IMR-90 (cell line): ENCODE measurements at regions not wholly inside any gene's neighbourhood (a gene's known extent, or its start where the extent isn't known, plus 50 kb on each side); places are given as distances from the start of the nearest gene placed in this dataset.

Experiments
- ATAC-seq: fragments of 200-7000 bp; cut with Tn5 transposase; 2 replicates; pipeline ENCODE4 v1.9.1; 2020; ENCODE audit warnings: low read depth, mild to moderate bottlenecking, moderate library complexity
- BruUV-seq: library from RNA; stranded (reverse); fragments of 400-500 nt; replicated peaks from 2 replicates; lab custom pipeline; 2021; lab: Mats Ljungman, UMichigan
- CTCF ChIA-PET: fragments of 300-600 bp; formaldehyde crosslinking; extraction: SDS; loops from one replicate; lab custom pipeline; 2021; ENCODE audit warnings: antibody characterized with exemption; lab: Yijun Ruan, JAX
- POLR2A ChIA-PET: fragments of 300-600 bp; sonication (Branson Sonifier 250); formaldehyde crosslinking; loops from one replicate; lab custom pipeline; 2022; ENCODE audit warnings: antibody characterized with exemption; ENCODE audit not compliant: unreplicated experiment; lab: Charles Lee
- DNase-seq: peaks from one replicate; pipeline ENCODE4 v3.0.0; 2013
- H2AFZ ChIP-seq: replicated peaks from 2 replicates; pipeline ENCODE3; 2013; ENCODE audit warnings: low read length, mild to moderate bottlenecking; ENCODE audit not compliant: poor library complexity
- H2AK5ac ChIP-seq: 2 replicates; pipeline ENCODE4 v1.6.1; 2013; ENCODE audit warnings: low read depth, low read length, inconsistent platforms
- H2AK9ac ChIP-seq: replicated peaks from 2 replicates; pipeline ENCODE3; 2013; ENCODE audit warnings: mild to moderate bottlenecking, low read depth, low read length, moderate library complexity; ENCODE audit not compliant: poor library complexity
- H2BK120ac ChIP-seq: 2 replicates; pipeline ENCODE4 v1.6.1; 2013; ENCODE audit warnings: low read depth, low read length, inconsistent platforms
- H2BK15ac ChIP-seq: 3 replicates; pipeline ENCODE4 v1.6.1; 2013; ENCODE audit warnings: low read depth, low read length, inconsistent platforms
- H2BK20ac ChIP-seq: 2 replicates; pipeline ENCODE4 v1.6.1; 2013; ENCODE audit warnings: low read depth, mild to moderate bottlenecking, inconsistent platforms, low read length, moderate library complexity
- H2BK5ac ChIP-seq: 2 replicates; pipeline ENCODE4 v1.6.1; 2013; ENCODE audit warnings: mild to moderate bottlenecking, low read depth, low read length, inconsistent platforms; ENCODE audit not compliant: poor library complexity, severe bottlenecking
- H3K14ac ChIP-seq: replicated peaks from 2 replicates; pipeline ENCODE4 v1.6.1; 2013; ENCODE audit warnings: low read depth, low read length, inconsistent platforms
- H3K18ac ChIP-seq: 2 replicates; pipeline ENCODE4 v1.6.1; 2013; ENCODE audit warnings: low read depth, low read length, control low read depth
- H3K23ac ChIP-seq: 2 replicates; pipeline ENCODE4 v1.6.1; 2013; ENCODE audit warnings: low read depth, low read length, inconsistent platforms
- H3K27ac ChIP-seq: 2 replicates; pipeline ENCODE4 v1.5.1; 2013; ENCODE audit warnings: mild to moderate bottlenecking, control low read depth, low read length; ENCODE audit not compliant: insufficient read depth
- H3K27me3 ChIP-seq: 2 replicates; pipeline ENCODE4 v1.6.1; 2013; ENCODE audit warnings: low read length; ENCODE audit not compliant: control insufficient read depth, insufficient read depth
- H3K36me3 ChIP-seq: 2 replicates; pipeline ENCODE4 v1.6.1; 2013; ENCODE audit warnings: low read length, mixed read lengths; ENCODE audit not compliant: control insufficient read depth, insufficient read depth
- H3K4ac ChIP-seq: 2 replicates; pipeline ENCODE4 v1.6.1; 2013; ENCODE audit warnings: low read depth, low read length, inconsistent platforms
- H3K4me1 ChIP-seq: 2 replicates; pipeline ENCODE4 v1.6.1; 2013; ENCODE audit warnings: low read length, mixed read lengths; ENCODE audit not compliant: control insufficient read depth, insufficient read depth
- H3K4me2 ChIP-seq: 2 replicates; pipeline ENCODE4 v1.6.1; 2013; ENCODE audit warnings: low read depth, mild to moderate bottlenecking, control low read depth, low read length, moderate library complexity
- H3K4me3 ChIP-seq: 2 replicates; pipeline ENCODE4 v1.5.1; 2013; ENCODE audit warnings: low read depth, mild to moderate bottlenecking, control low read depth, low read length, moderate library complexity; ENCODE audit not compliant: insufficient read depth
- H3K56ac ChIP-seq: 2 replicates; pipeline ENCODE4 v1.6.1; 2013; ENCODE audit warnings: low read length, inconsistent platforms; ENCODE audit not compliant: insufficient read depth; ENCODE audit errors: extremely low read depth
- H3K79me1 ChIP-seq, 2 experiments: 2 replicates each; pipeline ENCODE4 v1.6.1; 2013; ENCODE audit warnings: low read length in 2 of 2, inconsistent platforms in 1 of 2, low read depth in 1 of 2
- H3K9ac ChIP-seq: 2 replicates; pipeline ENCODE4 v1.6.1; 2013; ENCODE audit warnings: low read depth, low read length, control low read depth
- H3K9me1 ChIP-seq: 2 replicates; pipeline ENCODE4 v1.6.1; 2013; ENCODE audit warnings: low read length, inconsistent platforms; ENCODE audit not compliant: insufficient read depth
- H3K9me3 ChIP-seq: 2 replicates; pipeline ENCODE4 v1.6.1; 2013; ENCODE audit warnings: low read length; ENCODE audit not compliant: control insufficient read depth, insufficient read depth
- H4K20me1 ChIP-seq: 2 replicates; pipeline ENCODE4 v1.6.1; 2013; ENCODE audit warnings: low read length, inconsistent platforms; ENCODE audit not compliant: insufficient read depth
- H4K5ac ChIP-seq: 2 replicates; pipeline ENCODE4 v1.6.1; 2013; ENCODE audit warnings: mild to moderate bottlenecking, low read depth, low read length, control low read depth
- H4K8ac ChIP-seq, 2 experiments: 2 replicates each; pipeline ENCODE4 v1.6.1; 2013; ENCODE audit warnings: low read depth in 2 of 2, low read length in 2 of 2, control low read depth in 1 of 2, inconsistent platforms in 1 of 2
- H4K91ac ChIP-seq: 2 replicates; pipeline ENCODE4 v1.6.1; 2013; ENCODE audit warnings: low read depth, low read length, inconsistent platforms; ENCODE audit not compliant: insufficient read depth
- BHLHE40 ChIP-seq: fragments of 150-350 bp; IDR thresholded peaks from 2 replicates; pipeline ENCODE4 v1.6.1; 2016; ENCODE audit warnings: mild to moderate bottlenecking, low read depth, low read length
- CEBPB ChIP-seq: IDR thresholded peaks from 2 replicates; pipeline ENCODE4 v1.6.1; 2012; ENCODE audit warnings: low read depth, low read length, improper control_type of control experiment
- CHD1 ChIP-seq: IDR thresholded peaks from 2 replicates; pipeline ENCODE4 v1.6.1; 2012; ENCODE audit warnings: low read depth, low read length, improper control_type of control experiment
- CTCF ChIP-seq: conservative IDR thresholded peaks from 2 replicates; pipeline ENCODE4 v1.5.1; 2012; ENCODE audit warnings: mild to moderate bottlenecking, low read depth, low read length, improper control_type of control experiment
- ELK1 ChIP-seq: fragments of 150-350 bp; IDR thresholded peaks from 2 replicates; pipeline ENCODE4 v1.6.1; 2016; ENCODE audit warnings: low read depth, mild to moderate bottlenecking, low read length, moderate library complexity, borderline replicate concordance
- FOS ChIP-seq: fragments of 150-350 bp; IDR thresholded peaks from 2 replicates; pipeline ENCODE4 v1.6.1; 2016; ENCODE audit warnings: low read depth, low read length
- MAFK ChIP-seq: IDR thresholded peaks from 2 replicates; pipeline ENCODE4 v1.6.1; 2012; ENCODE audit warnings: low read depth, low read length, improper control_type of control experiment
- MAZ ChIP-seq: IDR thresholded peaks from 2 replicates; pipeline ENCODE4 v1.6.1; 2012; ENCODE audit warnings: low read depth, mild to moderate bottlenecking, low read length, improper control_type of control experiment, moderate library complexity, borderline replicate concordance
- MXI1 ChIP-seq: IDR thresholded peaks from 2 replicates; pipeline ENCODE4 v1.6.1; 2012; ENCODE audit warnings: low read depth, mild to moderate bottlenecking, low read length, moderate library complexity, borderline replicate concordance
- NFE2L2 ChIP-seq: fragments of 150-350 bp; IDR thresholded peaks from 2 replicates; pipeline ENCODE4 v1.6.1; 2016; ENCODE audit warnings: low read depth, mild to moderate bottlenecking, low read length
- POLR2A ChIP-seq: IDR thresholded peaks from 2 replicates; pipeline ENCODE4 v1.6.1; 2012; ENCODE audit warnings: mild to moderate bottlenecking, low read depth, low read length
- RAD21 ChIP-seq: IDR thresholded peaks from 2 replicates; pipeline ENCODE4 v1.6.1; 2012; ENCODE audit warnings: low read length, improper control_type of control experiment
- RCOR1 ChIP-seq: IDR thresholded peaks from 2 replicates; pipeline ENCODE4 v1.6.1; 2012; ENCODE audit warnings: mild to moderate bottlenecking, low read length, improper control_type of control experiment; ENCODE audit not compliant: insufficient replicate concordance
- RFX5 ChIP-seq: IDR thresholded peaks from 2 replicates; pipeline ENCODE4 v1.8.0; 2012; ENCODE audit warnings: low read depth, mild to moderate bottlenecking, low read length, moderate library complexity
- SMC3 ChIP-seq: fragments of 150-350 bp; IDR thresholded peaks from 2 replicates; pipeline ENCODE4 v1.6.1; 2016; ENCODE audit warnings: low read depth, mild to moderate bottlenecking, antibody characterized with exemption, low read length, moderate library complexity
- USF2 ChIP-seq: fragments of 150-350 bp; IDR thresholded peaks from 2 replicates; pipeline ENCODE4 v1.6.1; 2017; ENCODE audit warnings: mild to moderate bottlenecking, antibody characterized with exemption, low read length, low read depth
- WGBS, 2 experiments: methylation state at CpG; one replicate each; pipeline versions ENCODE4 v1.1.5 to v1.1.7; 2013; ENCODE audit warnings: missing lambda C conversion rate in 2 of 2; ENCODE audit not compliant: insufficient read length in 1 of 2; ENCODE audit errors: extremely low coverage in 2 of 2; 5-methylcytosine and 5-hydroxymethylcytosine counted together
- dilution Hi-C: fragments of 300-500 bp; cut with HindIII; formaldehyde crosslinking; loops from one replicate; pipeline ENCODE4 v1.14.3; 2018; ENCODE audit warnings: low sequenced_read_pairs; ENCODE audit not compliant: unreplicated experiment
- in situ Hi-C: fragments of 300-500 bp; cut with MboI; formaldehyde crosslinking; loops from 3 replicates; pipeline ENCODE4 v1.14.3; 2019; ENCODE audit warnings: low sequenced_read_pairs, inconsistent platforms, mixed read lengths
- intact Hi-C: fragments of 100-400 bp; cut with micrococcal nuclease; formaldehyde crosslinking; loops from 2 replicates; pipeline ENCODE4 v1.10.0; 2022

GRCh38 chr20:47868744-47869143, 83.5 kb upstream of the SULF2 start:
- dilution Hi-C loops (no loop called here), in situ Hi-C loops (no loop called here), intact Hi-C loops (no loop called here)
- Histone ChIP-seq H3K56ac (no peak overlapping the region), H2BK20ac (no peak overlapping the region), H3K27me3 (peaks cover 4% of the 10 kb centered on the region; the same call in 1 of the 2 replicates), H3K14ac (no peak overlapping the region), H3K9ac (no peak overlapping the region), H2BK5ac (no peak overlapping the region), H3K9me1 (no peaks in the 10 kb centered on the region), H2AFZ (no peak overlapping the region), H3K4me3 (no peak overlapping the region), H2AK5ac (no peak overlapping the region), H4K5ac (no peak overlapping the region), H4K20me1 (no peaks in the 10 kb centered on the region), H4K91ac (no peak overlapping the region), H3K4me1 (no peaks in the 10 kb centered on the region), H3K9me3 (no peaks in the 10 kb centered on the region), H3K79me1 (no peaks in the 10 kb centered on the region), H2BK120ac (no peak overlapping the region), H3K4me2 (no peak overlapping the region), H3K23ac (no peak overlapping the region), H3K27ac (no peak overlapping the region), H2BK15ac (no peak overlapping the region), H3K36me3 (no peaks in the 10 kb centered on the region), H2AK9ac (no peak overlapping the region), H3K4ac (no peak overlapping the region), H4K8ac (no peak overlapping the region), H3K18ac (no peak overlapping the region)
- BruUV-seq, result no TSS peak
- DNase-seq (no peak), ATAC-seq (no peak)
- ChIA-PET CTCF (no interaction called here), POLR2A (no interaction called here)
- 96% methylated on average over 4 of the region's 14 CpGs; no CpG with 5 or more reads in 1 of the 2 experiments for WGBS, 2 experiments
- TF ChIP-seq CTCF, result no peak
- no peak for TF ChIP-seq ELK1
- no peak for TF ChIP-seq MAFK
- no peak for TF ChIP-seq BHLHE40
- TF ChIP-seq MXI1, result no peak
- no peak for TF ChIP-seq MAZ
- TF ChIP-seq POLR2A, result no peak
- no peak for TF ChIP-seq FOS
- TF ChIP-seq NFE2L2, result no peak
- TF ChIP-seq USF2, result no peak
- no peak for TF ChIP-seq RFX5
- TF ChIP-seq SMC3, result no peak
- TF ChIP-seq RAD21, result no peak
- TF ChIP-seq CHD1, result no peak
- no peak for TF ChIP-seq CEBPB
- no peak for TF ChIP-seq RCOR1
